ENCODE measurements at regions not wholly inside any gene's neighbourhood (a gene's known extent, or its start where the extent isn't known, plus 50 kb on each side); places are given as distances from the start of the nearest gene placed in this dataset.

GRCh38 chr5:146940295-146940694, 61.7 kb upstream of the PPP2R2B start:
- no peak for DNase-seq

- no peak for DNase-seq
These were observed 65.5 kb upstream of the PPP2R2B start for GRCh38 chr5:146944019-146944418.

GRCh38 chr5:146944764-146945616, 66.4 kb upstream of the PPP2R2B start:
- no peak for DNase-seq

GRCh38 chr5:146945617-146946084, 67.1 kb upstream of the PPP2R2B start:
- no peak for DNase-seq

GRCh38 chr5:146947181-146947941, 68.8 kb upstream of the PPP2R2B start:
- no peak for DNase-seq

DNA sequence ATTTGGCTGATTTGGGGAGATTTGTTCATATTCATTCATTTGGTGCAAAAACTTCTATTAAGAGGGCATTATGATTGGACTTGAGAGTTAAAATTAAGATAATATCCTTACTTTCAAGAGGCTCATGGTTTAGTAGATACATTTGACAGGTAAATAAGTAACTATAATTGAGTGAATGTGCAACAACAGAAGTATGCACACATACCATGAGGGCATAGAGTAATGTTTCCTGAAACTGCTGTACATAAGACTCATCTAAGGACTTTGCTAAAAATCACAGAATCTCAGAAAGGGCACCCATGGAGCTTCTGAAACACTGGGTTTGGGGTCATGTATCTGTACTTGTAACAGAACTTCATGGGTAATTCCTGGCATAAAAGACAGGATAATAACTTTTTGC, 70.1 kb upstream of the PPP2R2B start:
- no peak for DNase-seq

GRCh38 chr5:146952168-146952567, 73.6 kb upstream of the PPP2R2B start:
- DNase-seq: no peak

GRCh38 chr5:146956217-146956616, 77.7 kb upstream of the PPP2R2B start:
- DNase-seq: no peak

GRCh38 chr5:146959360-146959759, 80.8 kb upstream of the PPP2R2B start:
- DNase-seq: no peak

GRCh38 chr5:146962801-146963355, 84.3 kb upstream of the PPP2R2B start:
- no peak for DNase-seq

DNA sequence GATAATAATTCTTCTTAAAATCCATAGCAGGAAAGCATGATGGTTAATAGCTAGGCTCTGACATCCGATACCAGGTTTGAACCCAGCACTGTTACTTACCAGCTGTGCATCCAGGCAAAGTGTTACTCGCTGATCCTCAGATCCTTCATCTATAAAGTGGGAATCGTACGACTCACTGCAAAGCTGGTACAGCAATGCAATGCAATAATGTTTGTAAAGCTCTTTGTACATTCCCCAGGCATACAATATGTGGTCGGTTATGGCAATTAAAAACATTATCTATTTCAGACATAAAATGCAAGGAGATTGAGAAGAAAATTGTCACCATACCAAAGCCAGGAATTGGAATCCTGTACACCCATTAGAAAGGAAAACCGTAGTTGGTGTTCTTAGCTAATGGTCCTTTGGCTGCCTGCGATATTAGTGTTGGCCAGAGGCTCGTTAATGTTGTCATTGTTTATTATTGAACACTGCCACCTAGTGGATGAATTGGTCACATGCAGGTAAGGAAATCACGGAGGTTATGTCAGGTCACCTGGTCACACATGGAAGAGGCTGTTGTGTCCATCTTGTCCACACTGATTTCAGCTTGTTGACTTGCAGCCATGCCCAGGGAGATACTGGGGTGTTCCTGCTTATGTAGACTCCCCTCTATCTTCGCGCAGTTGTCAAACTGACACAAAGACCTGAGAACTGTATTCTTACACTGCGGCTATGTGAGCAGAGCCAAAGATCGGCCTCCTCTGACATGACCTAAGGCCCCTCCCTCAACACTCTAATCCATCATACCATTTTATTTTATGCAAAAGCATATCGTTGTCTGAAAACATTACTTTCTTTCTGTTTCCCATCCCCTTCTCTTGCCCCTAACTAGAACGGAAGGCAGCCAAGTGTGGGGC, 87.5 kb upstream of the PPP2R2B start:
- DNase-seq: peak; percentile 56

DNA sequence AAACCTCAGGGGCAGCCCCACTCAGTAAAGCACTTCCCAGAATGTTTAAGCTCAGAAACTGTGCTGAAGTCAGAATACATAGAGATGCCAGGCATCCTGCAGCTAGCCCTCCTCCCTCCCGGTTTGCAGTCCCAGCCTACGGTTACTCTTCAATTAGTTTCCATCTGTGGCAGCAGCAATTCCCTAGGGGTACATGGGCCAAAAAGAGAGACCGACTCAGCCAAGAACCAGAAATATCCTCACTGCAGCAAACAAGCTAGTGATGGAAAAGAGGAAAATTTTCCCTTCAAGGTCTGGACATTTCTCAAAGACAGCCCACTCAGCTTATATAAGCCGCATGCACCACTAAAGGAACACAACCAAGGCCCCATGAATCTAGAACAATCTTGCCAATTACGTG, 89.1 kb upstream of the PPP2R2B start:
- DNase-seq: no peak

GRCh38 chr5:146971401-146971800, 92.8 kb upstream of the PPP2R2B start:
- DNase-seq: no peak

DNA sequence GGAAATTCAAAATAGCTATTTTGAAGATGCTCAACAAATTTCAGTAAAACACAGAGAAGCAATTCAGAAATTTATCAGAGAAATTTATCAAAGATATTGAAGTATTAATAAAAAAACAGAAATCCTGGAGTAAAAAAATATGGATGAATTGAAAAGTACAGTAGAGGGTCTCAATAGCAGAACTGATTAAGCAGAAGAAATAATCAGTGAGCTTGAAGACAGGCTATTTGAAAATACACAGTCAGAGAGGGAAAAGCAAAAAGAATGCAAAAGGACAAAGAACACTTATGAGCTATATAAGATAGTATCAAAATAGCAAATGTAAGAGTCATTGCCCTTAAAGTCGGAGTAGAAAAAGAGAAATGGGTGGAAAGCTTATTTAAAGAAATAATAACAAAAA, 107.9 kb upstream of the PPP2R2B start:
- DNase-seq: no peak

DNA sequence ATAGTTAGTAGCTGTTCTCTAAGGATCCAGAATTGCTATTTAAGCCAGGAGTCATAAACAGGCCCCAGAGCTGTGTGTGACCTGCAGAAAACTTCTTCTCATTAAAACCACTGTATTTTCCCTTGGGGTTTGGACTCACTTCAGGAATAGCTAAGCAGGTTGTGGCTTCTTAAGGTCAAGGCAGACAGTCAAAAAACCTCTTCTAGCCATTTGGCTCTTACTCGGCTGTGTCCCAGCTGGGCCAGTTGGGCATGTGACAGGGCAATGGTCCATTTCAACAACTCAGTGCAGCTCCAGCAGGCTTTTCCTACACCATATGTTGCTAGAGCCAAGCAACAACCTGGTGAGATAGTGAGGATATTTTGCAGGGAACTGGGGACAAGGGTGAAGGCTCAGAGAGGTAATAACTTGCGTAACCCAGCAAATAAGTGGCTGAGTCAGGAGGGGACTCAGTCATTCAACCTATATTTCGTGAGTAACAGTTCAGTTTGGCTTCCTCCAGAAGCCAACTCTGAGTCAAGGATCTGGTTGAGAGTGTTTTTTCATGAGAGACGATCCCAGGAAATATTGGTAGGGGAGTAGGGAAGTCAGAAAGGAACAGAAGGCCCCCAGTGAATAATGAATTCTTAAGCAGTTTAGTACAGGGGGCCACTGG, 115.4 kb upstream of the PPP2R2B start:
- no peak for DNase-seq

DNA sequence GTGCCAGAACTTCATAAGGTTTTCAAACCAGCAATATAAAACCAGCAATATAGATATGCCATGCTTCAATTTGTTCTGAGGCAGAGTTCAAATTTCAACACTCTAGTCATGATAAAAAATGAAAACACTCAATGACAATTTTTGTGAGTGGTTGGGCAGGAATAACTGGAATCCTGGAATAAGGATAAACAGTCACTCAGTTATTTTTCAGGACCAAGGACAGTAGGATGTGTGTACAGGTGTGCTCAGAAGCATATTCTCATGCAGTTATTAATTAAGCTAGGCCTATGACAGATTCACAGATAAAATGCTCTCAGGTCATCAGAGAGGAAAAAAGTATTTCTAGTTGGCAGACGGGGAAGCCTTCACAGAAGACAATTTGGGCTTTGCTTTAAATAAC, 117.3 kb upstream of the PPP2R2B start:
- no peak for DNase-seq

- DNase-seq: no peak
These were observed 136.8 kb upstream of the PPP2R2B start for GRCh38 chr5:147015405-147015804.

DNA sequence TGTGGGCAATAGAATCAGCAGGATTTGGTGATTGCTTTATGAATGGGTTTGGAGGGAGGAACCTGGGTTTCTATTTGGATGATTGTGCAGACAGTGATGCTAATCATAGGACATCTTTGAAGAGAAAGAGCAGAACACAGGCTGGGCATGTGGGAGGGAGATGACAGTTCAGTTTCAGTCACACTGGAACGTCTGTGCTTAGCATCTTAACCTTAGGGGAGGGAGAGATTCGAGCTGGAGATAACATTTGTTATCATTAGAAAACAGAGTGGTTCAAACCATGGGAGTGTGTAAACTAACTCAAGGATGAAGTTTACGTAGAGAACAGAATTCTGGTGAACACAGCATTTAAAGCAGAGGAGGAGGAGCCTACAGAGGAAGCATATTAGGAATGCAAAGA, 138.6 kb upstream of the PPP2R2B start:
- DNase-seq: no peak

DNA sequence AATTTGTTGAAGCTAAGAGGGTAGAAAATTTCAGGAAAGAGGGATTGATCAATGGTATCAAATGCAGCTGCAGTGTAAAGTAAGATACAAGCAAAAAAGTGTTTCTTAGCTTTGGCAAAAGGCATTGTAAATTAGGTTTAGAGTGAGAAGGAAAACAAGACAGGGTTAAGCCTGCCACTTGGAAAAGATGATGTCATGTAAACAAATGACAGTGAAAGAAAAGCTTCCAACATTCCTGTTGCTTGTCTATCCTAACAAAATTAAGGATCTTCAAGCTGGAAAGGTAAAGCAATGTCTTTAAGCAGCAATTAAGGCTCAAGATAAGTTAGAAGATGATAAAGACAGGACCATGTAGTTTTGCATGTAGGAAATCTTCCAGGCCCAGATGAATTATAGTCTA, 139.1 kb upstream of the PPP2R2B start:
- no peak for DNase-seq

DNA sequence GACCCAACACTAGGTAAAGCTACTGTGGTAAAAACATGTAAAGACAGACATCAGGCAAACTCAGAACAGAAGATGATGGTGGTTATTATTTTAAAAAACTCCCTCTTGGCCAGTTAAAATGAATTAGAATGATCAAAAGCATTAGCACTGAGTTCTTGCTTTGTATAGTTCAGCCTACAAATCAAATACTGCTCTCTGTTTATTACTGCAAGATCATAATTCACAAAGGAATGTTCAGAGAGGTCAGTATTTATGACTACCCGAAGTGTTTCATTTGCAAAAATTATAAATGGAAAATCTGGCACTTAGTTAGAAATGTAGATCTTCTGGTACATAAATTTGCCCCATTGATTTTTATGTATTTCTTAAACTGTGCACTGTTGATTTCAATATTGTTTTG, 140.3 kb upstream of the PPP2R2B start:
- no peak for DNase-seq

- DNase-seq: no peak
These were observed 158.2 kb upstream of the PPP2R2B start for GRCh38 chr5:147036691-147037245.

All from NCI-H2107 (cell line).